ENCODE measurements at regions not wholly inside any gene's neighbourhood (a gene's known extent, or its start where the extent isn't known, plus 50 kb on each side); places are given as distances from the start of the nearest gene placed in this dataset.
A peak's percentile ranks its signal among the peaks of the same experiment; 100 is the strongest.

- DNase-seq (ENCODE audit: low spot score), result no peak
Observed at GRCh38 chr10:64075604-64076003, 554.4 kb downstream of the REEP3 start.

- no peak for DNase-seq (ENCODE audit: low spot score)
Observed at GRCh38 chr10:64076322-64076940, 555.2 kb downstream of the REEP3 start.

GRCh38 chr10:64079341-64079740 is 558.1 kb downstream of the REEP3 start:
- no peak for DNase-seq (ENCODE audit: low spot score)

GRCh38 chr10:64080071-64080470 is 558.9 kb downstream of the REEP3 start:
- no peak for DNase-seq (ENCODE audit: low spot score)

DNA sequence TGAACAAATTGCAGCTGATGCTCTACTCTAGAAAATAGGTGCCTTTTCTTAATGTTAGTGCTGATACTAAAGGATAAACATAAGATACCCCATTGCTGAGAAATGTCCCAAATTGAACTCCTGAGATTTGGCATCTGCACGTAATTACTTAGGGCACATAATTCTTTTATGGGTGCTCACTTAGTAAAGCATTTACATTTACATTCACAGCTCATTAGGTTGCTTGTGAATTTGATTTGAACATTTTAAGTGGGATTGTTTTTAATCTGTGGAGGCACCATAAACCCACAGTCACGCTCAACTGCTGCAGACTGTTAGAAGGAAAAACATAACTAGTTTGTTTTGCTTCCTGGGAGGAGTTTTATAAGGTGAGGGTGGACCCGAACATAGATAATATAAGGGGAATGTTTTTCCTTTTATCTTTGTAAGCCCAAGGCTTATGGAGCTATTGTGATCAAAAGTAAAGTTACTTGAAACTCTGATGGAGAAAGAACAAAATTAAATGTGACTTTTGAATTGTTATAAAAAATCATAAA is 560.8 kb downstream of the REEP3 start:
- no peak for DNase-seq (ENCODE audit: low spot score)

DNA sequence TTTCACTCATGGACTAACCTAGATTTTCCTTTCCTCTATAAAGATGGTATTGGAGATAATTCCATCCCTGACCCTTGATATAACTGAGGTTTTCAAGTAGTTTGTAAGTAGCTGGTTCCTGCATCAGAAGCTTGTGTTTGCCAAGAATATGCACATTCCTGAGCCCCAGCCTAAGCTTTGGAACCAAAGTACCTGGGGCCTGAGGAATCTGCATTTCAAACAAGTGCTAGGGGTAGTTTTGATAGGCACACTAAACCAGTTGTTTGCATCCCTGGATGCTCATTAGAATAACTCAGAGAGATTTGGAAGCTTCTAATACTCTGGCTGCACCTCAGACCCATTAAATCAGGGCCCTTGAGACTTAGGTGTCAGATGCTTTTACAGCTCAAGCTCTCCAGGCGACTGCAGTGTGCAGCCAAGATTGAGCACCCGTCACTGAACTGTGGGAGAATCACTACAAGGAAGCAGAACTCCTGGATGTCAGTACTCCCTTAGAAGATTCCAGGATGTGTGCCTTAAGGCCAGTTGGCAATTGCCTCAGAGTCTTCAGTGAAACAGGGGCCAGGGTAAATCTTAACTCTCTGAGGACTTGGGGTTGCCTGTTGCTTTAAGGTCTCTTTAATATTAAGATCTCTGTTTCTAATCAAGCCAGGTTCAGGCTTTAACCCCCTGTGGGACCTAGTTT is 565.0 kb downstream of the REEP3 start:
- no peak for DNase-seq (ENCODE audit: low spot score)

DNA sequence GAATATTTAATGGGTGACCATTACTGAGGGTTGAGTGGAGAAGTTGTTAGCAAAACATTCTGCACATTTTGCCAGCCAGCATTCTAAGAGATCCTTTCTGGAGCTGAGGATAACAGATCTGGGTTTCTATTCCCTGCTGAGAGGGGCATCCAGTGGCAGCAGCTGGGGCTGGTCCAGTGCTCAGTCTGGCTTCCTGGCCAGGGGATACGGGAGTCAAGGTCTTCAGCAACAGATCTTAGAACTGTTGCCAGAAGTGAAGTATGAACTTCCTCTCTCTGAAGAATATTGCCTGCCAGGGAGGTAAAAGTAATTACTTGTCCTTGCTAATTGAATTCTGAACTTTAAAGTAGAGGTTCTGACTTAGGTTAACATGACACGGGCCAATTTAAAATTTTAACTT is 568.4 kb downstream of the REEP3 start:
- DNase-seq (ENCODE audit: low spot score), result no peak

DNA sequence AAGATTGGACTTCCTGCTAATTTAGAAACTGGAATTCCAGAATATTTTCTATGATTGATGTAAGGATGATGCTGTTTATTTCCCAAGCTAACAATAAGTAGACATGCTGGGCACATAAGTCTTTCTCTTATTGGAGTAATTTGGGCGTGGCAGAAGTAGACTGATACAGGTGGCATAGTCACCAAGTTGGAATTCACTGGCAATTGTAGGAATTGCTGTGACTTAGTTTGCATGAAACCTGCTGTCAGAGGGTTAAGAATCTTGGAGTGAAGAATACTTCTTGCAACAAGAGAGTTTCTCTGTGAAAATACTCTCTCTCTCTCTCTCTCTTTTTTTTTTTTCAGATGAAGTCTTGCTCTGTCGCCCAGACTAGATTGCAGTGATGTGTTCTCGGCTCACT is 569.7 kb downstream of the REEP3 start:
- DNase-seq (ENCODE audit: low spot score), result no peak

DNA sequence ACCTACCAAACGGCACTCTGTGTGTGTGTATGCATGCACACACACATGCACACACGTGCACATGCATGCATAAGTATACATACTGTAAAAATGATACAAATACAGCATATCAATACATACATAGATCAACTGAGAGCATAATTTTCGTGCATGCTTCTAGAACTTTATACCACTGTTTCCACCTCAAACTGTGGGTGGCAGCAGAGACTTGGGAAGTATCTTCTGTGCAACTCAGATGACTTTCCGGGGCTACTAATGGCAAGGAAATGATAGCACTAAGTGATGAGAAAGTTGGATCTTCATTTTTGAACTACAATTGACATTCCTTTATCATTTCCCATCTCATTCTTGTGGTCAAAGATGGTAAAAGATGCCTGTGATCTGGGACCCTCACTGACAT is 570.7 kb downstream of the REEP3 start:
- DNase-seq (ENCODE audit: low spot score), result peak; percentile 39

DNA sequence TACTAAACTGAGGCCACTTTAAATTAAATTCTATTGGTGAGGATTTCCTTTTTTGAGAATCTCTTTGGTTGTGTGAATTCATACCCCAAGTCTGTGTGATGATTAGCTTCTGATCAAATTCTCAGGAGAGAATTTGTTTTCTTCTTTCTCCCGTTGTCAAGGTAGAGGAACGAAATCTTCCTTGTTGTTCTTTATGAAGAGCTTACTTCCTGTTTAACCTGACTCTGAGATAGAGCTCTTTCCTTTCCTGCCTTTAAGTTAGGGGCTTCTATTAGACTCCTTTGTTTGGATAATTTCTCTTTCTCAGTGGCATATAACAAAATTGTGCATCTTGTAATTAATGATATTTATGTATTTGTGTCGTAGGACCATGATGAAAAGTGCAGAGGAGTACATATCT is 572.1 kb downstream of the REEP3 start:
- no peak for DNase-seq (ENCODE audit: low spot score)

GRCh38 chr10:64093946-64094535 is 572.8 kb downstream of the REEP3 start:
- DNase-seq (ENCODE audit: low spot score), result no peak

- no peak for DNase-seq (ENCODE audit: low spot score)
Observed at GRCh38 chr10:64096941-64097340, 575.7 kb downstream of the REEP3 start.

DNA sequence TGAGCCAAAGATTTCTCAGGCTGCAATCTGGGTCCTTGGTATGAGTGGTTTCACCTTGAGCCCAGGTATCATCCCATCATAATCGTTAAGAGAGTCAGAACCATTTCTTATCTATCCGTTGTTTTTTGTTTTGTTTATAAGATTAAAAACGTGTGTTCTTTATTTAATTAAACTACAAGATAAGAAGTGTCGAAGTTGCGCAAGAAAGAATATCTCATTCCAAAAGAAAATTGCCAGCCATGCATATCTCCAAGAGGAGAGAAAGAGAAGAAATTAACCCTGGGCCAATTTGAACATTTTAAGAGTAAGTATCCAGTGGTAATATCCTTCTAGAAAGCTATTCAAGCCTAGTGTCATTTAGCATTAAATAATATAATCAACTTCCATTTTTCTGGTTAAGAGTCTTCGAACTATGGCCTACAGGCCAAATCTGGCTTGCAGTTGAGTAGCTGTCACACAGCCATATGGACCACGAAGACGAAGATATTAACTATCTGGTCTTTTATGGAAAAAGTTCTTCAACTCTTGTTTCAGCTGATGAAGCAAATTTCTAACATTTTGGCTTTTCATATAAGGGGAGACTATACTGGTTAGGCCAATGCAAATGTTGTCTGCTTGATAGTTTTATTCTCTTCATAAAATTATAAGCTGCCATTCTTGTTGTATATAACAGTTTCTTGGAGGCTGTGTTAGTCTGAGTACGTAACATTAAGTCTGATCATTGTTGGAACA is 576.4 kb downstream of the REEP3 start:
- DNase-seq (ENCODE audit: low spot score), result no peak

GRCh38 chr10:64098994-64099393 is 577.8 kb downstream of the REEP3 start:
- DNase-seq (ENCODE audit: low spot score), result no peak

DNA sequence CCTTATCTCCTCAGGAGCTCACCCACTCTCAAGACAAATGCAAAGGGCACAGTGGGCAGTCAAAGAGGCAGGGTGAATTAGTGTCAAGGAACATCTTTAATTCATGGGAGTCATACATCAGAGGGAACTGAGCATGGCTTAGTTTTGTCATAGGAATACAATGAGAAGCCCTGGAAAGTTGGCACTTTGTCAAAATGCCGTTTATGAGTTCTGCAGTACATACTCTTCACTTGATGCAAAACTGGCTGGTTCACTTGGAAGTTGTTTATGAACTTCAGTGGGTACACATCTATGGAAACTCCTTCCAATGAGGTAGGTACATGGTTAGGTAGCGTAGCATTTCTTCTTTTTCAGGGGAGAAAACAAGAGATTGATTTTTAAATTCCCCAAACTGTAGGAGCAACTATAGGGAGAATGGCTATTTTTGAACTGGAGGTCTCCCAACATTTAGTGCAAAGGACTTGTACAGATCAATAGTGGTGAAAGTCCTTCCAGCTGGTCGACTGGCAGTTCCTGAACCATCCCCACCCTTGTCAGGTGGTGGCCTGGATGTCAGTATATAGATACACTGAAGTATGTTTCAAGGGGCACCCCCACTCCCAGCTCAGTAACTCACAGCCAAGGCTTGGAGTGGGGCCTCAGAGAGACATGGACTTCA is 580.5 kb downstream of the REEP3 start:
- no peak for DNase-seq (ENCODE audit: low spot score)

DNA sequence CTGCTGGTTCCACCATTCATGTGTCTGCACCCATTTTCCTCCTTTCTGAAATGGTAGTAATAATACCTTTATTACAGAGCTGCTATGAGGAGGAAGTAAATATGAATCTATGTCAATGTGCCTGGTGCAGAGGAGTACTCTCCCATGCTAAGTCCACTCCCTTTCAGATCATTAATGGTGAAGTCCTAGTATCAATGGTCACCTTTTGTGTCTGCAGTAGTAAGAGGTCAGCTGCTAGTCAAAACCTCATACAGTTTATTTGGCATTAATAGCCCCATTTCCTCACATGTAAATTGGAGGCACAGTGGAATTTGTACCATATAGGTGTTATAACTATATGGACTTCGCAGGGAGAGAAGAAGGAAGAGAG is 581.0 kb downstream of the REEP3 start:
- DNase-seq (ENCODE audit: low spot score), result no peak

DNA sequence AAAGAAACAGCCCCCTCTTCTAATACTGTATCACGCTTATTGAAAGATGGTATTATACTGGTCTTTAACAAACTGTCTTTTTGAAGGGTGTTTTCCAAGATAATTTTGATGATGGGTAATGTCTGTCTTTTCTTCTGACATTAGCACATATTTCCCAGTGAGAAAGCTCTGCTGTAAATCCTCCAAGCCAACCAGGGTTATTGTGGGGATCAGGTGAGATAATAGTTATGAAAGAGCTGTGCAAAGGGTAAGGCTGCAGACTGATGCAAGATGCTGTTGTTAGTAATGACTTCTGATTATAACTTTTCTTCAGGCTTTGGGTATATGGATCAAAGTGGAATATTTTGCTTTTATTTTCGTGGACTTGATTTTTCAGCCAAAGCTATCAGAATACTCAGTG is 581.7 kb downstream of the REEP3 start:
- DNase-seq (ENCODE audit: low spot score), result no peak

DNA sequence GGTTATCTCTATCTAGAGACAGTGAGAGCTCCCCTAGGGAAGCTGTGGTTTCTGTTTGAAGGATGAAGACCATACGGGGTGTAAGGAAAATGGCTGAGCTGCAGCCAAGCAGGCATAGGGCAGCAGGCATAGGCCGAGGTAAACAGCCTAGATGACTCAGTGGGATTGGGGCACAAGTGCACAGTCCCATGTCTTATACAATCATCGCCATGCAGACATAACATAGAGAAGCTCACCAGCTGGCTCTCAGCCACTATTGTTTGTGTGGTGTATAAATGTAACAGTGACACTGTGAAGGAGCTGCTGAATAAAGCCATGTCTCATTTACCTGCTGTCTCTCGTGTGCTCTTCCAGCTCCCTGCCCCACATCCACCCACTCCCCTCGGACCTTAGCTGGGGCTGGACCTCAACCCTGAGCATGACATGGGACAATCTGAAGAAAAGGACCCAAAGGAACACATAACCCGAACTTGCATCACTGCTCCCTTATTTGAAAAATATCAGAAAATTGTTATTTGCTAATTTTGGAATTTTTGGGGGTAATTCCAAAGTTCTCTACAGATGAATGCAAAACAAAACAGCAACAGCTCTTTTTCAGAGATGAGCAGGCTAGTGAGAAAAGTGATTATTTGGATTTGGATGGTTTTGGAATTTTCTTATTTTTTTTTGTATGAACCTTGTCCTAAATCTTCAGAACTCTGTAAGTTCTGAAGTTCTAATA is 582.7 kb downstream of the REEP3 start:
- DNase-seq (ENCODE audit: low spot score), result no peak

DNA sequence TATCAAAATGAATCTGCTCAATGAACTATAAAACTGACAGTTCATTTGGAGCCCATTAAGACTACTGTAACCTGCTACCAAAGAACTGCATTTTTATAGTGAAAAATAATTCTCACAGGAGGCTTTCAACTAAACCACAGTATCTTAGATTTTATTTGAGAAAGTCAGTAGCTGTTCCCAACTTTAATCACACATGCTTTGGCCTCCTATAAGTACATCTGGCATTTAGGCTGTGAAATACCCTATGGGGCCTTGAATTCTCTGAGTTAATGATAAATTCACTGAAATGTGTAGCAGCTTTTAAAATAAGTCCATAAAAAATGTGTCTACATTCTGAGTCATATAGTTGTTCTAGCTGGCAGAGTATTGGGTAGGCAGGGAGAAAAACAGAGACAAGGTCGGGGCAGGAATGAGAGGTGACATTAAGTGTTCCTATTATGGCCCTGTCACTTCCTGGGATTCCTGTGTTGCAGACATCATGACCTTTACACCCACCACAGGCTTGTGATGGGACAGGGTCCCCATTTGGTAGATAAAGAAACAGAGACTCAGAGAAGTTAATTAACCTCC is 588.8 kb downstream of the REEP3 start:
- DNase-seq (ENCODE audit: low spot score), result no peak

GRCh38 chr10:64112701-64113355 is 591.6 kb downstream of the REEP3 start:
- DNase-seq (ENCODE audit: low spot score), result no peak
